ENCODE measurements at regions not wholly inside any gene's neighbourhood (a gene's known extent, or its start where the extent isn't known, plus 50 kb on each side); places are given as distances from the start of the nearest gene placed in this dataset.

DNA sequence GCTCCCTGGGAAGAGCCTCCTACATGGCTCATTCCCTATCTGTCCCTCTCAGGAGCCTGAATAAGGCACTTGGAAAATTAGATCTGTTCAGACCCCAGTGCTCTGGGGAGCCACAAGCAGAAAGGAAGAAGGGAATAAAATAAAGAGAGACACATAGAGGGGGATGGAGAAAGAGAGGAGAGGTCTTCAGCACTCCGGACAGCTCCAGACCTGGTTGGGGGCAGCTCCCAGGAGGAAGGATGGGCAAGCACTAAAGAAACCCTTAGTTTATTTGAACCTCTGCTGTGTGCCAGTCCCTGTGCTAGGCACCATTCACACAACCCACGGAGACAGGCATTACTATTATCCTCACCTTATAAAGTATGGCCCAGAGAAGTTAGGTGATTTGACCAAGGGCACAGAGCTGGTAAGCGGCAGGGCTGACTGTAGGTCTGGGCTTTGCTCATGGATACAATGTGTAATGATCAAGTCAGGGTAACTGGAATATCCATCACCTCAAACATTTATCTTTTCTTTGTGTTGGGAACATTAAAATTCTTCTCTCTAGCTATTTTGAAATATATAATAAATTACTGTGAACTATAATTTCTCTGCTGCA is 53.7 kb upstream of the LRRC32 start (continued):
- TF ChIP-seq KLF1 (tag; IDR thresholded peaks at IDR 0.05) = no peak
- TF ChIP-seq ZNF140 (CRISPR knock-in tag; IDR thresholded peaks at IDR 0.05) = no peak
- peak; percentile 47; the same call in 1 of the 2 replicates for TF ChIP-seq HDAC2 (IDR thresholded peaks at IDR 0.05)
- TF ChIP-seq MAZ (CRISPR knock-in tag; conservative IDR thresholded peaks at IDR 0.05 in 1 of 2, IDR thresholded peaks at IDR 0.05 in 1 of 2) = peak in 1 of 2 experiments; percentile 25; a peak in 1 of 4 replicates
- TF ChIP-seq EHMT2 (IDR thresholded peaks at IDR 0.05) = peak; percentile 98
- TF ChIP-seq, protein P1, sequence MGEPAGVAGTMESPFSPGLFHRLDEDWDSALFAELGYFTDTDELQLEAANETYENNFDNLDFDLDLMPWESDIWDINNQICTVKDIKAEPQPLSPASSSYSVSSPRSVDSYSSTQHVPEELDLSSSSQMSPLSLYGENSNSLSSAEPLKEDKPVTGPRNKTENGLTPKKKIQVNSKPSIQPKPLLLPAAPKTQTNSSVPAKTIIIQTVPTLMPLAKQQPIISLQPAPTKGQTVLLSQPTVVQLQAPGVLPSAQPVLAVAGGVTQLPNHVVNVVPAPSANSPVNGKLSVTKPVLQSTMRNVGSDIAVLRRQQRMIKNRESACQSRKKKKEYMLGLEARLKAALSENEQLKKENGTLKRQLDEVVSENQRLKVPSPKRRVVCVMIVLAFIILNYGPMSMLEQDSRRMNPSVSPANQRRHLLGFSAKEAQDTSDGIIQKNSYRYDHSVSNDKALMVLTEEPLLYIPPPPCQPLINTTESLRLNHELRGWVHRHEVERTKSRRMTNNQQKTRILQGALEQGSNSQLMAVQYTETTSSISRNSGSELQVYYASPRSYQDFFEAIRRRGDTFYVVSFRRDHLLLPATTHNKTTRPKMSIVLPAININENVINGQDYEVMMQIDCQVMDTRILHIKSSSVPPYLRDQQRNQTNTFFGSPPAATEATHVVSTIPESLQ (CRISPR knock-in tag; IDR thresholded peaks at IDR 0.05) = no peak
- TF ChIP-seq, protein P2, sequence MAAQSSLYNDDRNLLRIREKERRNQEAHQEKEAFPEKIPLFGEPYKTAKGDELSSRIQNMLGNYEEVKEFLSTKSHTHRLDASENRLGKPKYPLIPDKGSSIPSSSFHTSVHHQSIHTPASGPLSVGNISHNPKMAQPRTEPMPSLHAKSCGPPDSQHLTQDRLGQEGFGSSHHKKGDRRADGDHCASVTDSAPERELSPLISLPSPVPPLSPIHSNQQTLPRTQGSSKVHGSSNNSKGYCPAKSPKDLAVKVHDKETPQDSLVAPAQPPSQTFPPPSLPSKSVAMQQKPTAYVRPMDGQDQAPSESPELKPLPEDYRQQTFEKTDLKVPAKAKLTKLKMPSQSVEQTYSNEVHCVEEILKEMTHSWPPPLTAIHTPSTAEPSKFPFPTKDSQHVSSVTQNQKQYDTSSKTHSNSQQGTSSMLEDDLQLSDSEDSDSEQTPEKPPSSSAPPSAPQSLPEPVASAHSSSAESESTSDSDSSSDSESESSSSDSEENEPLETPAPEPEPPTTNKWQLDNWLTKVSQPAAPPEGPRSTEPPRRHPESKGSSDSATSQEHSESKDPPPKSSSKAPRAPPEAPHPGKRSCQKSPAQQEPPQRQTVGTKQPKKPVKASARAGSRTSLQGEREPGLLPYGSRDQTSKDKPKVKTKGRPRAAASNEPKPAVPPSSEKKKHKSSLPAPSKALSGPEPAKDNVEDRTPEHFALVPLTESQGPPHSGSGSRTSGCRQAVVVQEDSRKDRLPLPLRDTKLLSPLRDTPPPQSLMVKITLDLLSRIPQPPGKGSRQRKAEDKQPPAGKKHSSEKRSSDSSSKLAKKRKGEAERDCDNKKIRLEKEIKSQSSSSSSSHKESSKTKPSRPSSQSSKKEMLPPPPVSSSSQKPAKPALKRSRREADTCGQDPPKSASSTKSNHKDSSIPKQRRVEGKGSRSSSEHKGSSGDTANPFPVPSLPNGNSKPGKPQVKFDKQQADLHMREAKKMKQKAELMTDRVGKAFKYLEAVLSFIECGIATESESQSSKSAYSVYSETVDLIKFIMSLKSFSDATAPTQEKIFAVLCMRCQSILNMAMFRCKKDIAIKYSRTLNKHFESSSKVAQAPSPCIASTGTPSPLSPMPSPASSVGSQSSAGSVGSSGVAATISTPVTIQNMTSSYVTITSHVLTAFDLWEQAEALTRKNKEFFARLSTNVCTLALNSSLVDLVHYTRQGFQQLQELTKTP (IDR thresholded peaks at IDR 0.05; ENCODE audit: low read depth in 1 of 2, partially characterized antibody in 2 of 2) = peak in 1 of 2 experiments; percentile 68
- TF ChIP-seq KLF10 (CRISPR knock-in tag; IDR thresholded peaks at IDR 0.05) = no peak
- TF ChIP-seq, protein P3, sequence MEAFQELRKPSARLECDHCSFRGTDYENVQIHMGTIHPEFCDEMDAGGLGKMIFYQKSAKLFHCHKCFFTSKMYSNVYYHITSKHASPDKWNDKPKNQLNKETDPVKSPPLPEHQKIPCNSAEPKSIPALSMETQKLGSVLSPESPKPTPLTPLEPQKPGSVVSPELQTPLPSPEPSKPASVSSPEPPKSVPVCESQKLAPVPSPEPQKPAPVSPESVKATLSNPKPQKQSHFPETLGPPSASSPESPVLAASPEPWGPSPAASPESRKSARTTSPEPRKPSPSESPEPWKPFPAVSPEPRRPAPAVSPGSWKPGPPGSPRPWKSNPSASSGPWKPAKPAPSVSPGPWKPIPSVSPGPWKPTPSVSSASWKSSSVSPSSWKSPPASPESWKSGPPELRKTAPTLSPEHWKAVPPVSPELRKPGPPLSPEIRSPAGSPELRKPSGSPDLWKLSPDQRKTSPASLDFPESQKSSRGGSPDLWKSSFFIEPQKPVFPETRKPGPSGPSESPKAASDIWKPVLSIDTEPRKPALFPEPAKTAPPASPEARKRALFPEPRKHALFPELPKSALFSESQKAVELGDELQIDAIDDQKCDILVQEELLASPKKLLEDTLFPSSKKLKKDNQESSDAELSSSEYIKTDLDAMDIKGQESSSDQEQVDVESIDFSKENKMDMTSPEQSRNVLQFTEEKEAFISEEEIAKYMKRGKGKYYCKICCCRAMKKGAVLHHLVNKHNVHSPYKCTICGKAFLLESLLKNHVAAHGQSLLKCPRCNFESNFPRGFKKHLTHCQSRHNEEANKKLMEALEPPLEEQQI (IDR thresholded peaks at IDR 0.05) = peak; percentile 35; the same call in 1 of the 2 replicates
- peak; percentile 96 for TF ChIP-seq MIER1 (IDR thresholded peaks at IDR 0.05; ENCODE audit: low read depth)
- peak in 1 of 2 experiments; percentile 15; a peak in 1 of 4 replicates for TF ChIP-seq KDM1A (IDR thresholded peaks at IDR 0.05)
